Activated B cell treated with CpG ODN at 0.5 μM for 24 hours (primary cell): ENCODE measurements at regions not wholly inside any gene's neighbourhood (a gene's known extent, or its start where the extent isn't known, plus 50 kb on each side); places are given as distances from the start of the nearest gene placed in this dataset.

ENCODE experiments used
- ATAC-seq: fragments of 200-7000 bp; cut with Tn5 transposase; one replicate; pipeline ENCODE4 v1.10.0; 2021; ENCODE audit warnings: low read depth, mild to moderate bottlenecking, moderate library complexity
- CTCF ChIA-PET: fragments of 350-600 bp; sonication (Branson Sonifier 250); formaldehyde crosslinking; loops from one replicate; lab custom pipeline; 2021; ENCODE audit warnings: antibody characterized with exemption; lab: Charles Lee
- POLR2A ChIA-PET: fragments of 350-600 bp; sonication (Branson Sonifier 250); formaldehyde crosslinking; loops from one replicate; lab custom pipeline; 2021; ENCODE audit warnings: antibody characterized with exemption; lab: Charles Lee
- DNase-seq: peaks from one replicate; pipeline ENCODE4 v3.0.0; 2022
- H3K27ac Mint-ChIP-seq: one replicate; pipeline ENCODE4 v1.8.0; 2020; ENCODE audit warnings: mixed read lengths
- H3K27me3 Mint-ChIP-seq: one replicate; pipeline ENCODE4 v1.8.0; 2021; ENCODE audit warnings: mixed read lengths
- H3K36me3 Mint-ChIP-seq: one replicate; pipeline ENCODE4 v1.8.0; 2021; ENCODE audit warnings: low read depth, mixed read lengths
- H3K4me1 Mint-ChIP-seq: one replicate; pipeline ENCODE4 v1.8.0; 2021; ENCODE audit warnings: mixed read lengths
- H3K4me3 Mint-ChIP-seq: one replicate; pipeline ENCODE4 v1.8.0; 2020; ENCODE audit warnings: mild to moderate bottlenecking, mixed read lengths
- H3K9me3 Mint-ChIP-seq: one replicate; pipeline ENCODE4 v1.8.0; 2020; ENCODE audit warnings: mixed read lengths
- CTCF ChIP-seq: fragments of 200-600 bp; IDR thresholded peaks from one replicate; pipeline ENCODE4 v1.8.0; 2022; ENCODE audit warnings: antibody characterized with exemption, mild to moderate bottlenecking
- intact Hi-C: fragments of 100-400 bp; cut with micrococcal nuclease; formaldehyde crosslinking; loops from one replicate; pipeline ENCODE4 v1.15.1; 2024

GRCh38 chr3:21049334-21050062 lies 701.5 kb downstream of the ZNF385D start:
- Mint-ChIP-seq H3K9me3 (peaks cover 5% of the 10 kb centered on the region), H3K27me3 (no peaks in the 10 kb centered on the region), H3K4me1 (no peaks in the 10 kb centered on the region), H3K36me3 (no peaks in the 10 kb centered on the region), H3K27ac (no peak overlapping the region), H3K4me3 (no peak overlapping the region)
- ChIA-PET POLR2A (no interaction called here), CTCF (no interaction called here)
- intact Hi-C loops, result no loop called here
- no peak for TF ChIP-seq CTCF
- DNase-seq, result no peak
- no peak for ATAC-seq

GRCh38 chr3:21043139-21043538 lies 707.9 kb downstream of the ZNF385D start:
- no peak for TF ChIP-seq CTCF
- Mint-ChIP-seq H3K4me1 (no peaks in the 10 kb centered on the region), H3K36me3 (no peaks in the 10 kb centered on the region), H3K27me3 (no peaks in the 10 kb centered on the region), H3K9me3 (no peaks in the 10 kb centered on the region), H3K4me3 (no peak overlapping the region), H3K27ac (no peak overlapping the region)
- intact Hi-C loops, result no loop called here
- DNase-seq (no peak), ATAC-seq (no peak)
- POLR2A ChIA-PET, result no interaction called here
- CTCF ChIA-PET, result no interaction called here

DNA sequence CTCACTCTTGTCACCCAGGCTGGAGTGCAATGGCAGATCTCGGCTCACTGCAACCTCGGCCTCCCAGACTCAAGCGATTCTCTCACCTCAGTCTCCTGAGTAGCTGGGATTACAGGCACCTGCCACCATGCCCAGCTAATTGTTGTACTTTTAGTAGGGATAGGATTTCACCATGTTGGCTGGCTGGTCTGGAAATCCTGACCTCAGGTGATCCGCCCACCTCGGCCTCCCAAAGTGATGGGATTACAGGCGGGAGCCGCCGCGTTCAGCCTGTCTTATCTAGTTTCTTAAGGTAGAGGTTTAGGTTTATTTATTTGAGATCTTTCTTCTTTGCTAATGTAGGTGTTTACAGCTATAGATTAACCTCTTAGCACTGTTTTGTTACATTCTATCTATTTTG lies 708.8 kb downstream of the ZNF385D start:
- H3K4me3 Mint-ChIP-seq, result no peak overlapping the region
- no peak for TF ChIP-seq CTCF
- no peaks in the 10 kb centered on the region for H3K36me3 Mint-ChIP-seq
- no peak for DNase-seq
- H3K27me3 Mint-ChIP-seq, result no peaks in the 10 kb centered on the region
- H3K4me1 Mint-ChIP-seq, result no peaks in the 10 kb centered on the region
- no peak for ATAC-seq
- H3K27ac Mint-ChIP-seq, result no peak overlapping the region
- CTCF ChIA-PET, result no interaction called here
- H3K9me3 Mint-ChIP-seq, result no peaks in the 10 kb centered on the region
- POLR2A ChIA-PET, result no interaction called here
- intact Hi-C loops, result no loop called here

GRCh38 chr3:21041621-21042020 lies 709.4 kb downstream of the ZNF385D start:
- TF ChIP-seq CTCF, result no peak
- DNase-seq, result no peak
- Mint-ChIP-seq H3K36me3 (no peaks in the 10 kb centered on the region), H3K4me1 (no peaks in the 10 kb centered on the region), H3K9me3 (no peaks in the 10 kb centered on the region), H3K4me3 (no peak overlapping the region), H3K27me3 (no peaks in the 10 kb centered on the region), H3K27ac (no peak overlapping the region)
- intact Hi-C loops, result no loop called here
- POLR2A ChIA-PET, result no interaction called here
- no peak for ATAC-seq
- CTCF ChIA-PET, result no interaction called here

- no peak overlapping the region for H3K27ac Mint-ChIP-seq
- H3K4me1 Mint-ChIP-seq, result no peaks in the 10 kb centered on the region
- intact Hi-C loops, result no loop called here
- ChIA-PET CTCF (no interaction called here), POLR2A (no interaction called here)
- H3K4me3 Mint-ChIP-seq, result no peak overlapping the region
- H3K36me3 Mint-ChIP-seq, result no peaks in the 10 kb centered on the region
- TF ChIP-seq CTCF, result no peak
- peaks cover 4% of the 10 kb centered on the region for H3K9me3 Mint-ChIP-seq
- no peaks in the 10 kb centered on the region for H3K27me3 Mint-ChIP-seq
- ATAC-seq (no peak), DNase-seq (no peak)
Measured at GRCh38 chr3:21036888-21037287, 714.1 kb downstream of the ZNF385D start.
